ENCODE measurements at regions not wholly inside any gene's neighbourhood (a gene's known extent, or its start where the extent isn't known, plus 50 kb on each side); places are given as distances from the start of the nearest gene placed in this dataset.
"Not testable (repeated sequence)": the region's sequence is repeated elsewhere in the genome, so short reads cannot be mapped to it uniquely, and the experiment has no call there.

DNA sequence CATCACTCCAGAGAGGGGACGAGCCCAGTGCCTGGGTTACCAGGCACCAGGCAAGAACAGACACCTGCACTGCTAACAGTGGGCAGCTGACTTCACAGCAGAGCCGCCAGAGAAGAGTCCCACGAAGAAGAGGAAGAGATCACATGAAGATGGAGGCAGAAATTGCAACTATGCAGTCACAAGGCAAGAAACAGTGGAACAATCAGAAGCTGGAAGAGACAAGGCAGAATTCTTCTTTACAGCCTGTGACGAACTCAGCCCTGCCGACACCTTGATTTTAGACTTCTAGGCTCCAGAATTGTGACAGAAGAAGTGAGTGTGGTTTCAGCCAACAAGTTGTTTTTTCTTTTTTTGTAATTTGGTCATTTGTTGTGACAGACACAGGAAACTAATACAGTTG, 59.2 kb downstream of the IL12A start:
- DNase-seq, result no peak

DNA sequence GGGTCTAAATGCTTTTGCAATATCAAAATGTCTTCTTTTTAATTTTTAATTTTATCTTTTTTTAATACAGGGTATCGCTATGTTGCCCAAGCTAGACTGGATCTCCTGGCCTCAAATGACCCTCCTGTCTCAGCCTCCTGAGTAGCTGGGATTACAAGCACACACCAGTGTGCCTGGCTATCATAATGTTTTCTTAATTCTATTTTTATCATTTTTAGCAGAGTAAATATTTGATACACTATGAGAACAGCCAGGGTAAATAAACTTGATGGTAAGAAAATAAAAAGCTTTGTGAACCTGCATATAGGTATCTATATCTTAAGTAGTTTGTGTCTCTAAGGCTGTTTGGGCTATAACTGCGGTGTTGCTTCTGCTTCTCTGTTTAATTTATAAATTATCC, 60.4 kb downstream of the IL12A start:
- DNase-seq, result no peak

DNA sequence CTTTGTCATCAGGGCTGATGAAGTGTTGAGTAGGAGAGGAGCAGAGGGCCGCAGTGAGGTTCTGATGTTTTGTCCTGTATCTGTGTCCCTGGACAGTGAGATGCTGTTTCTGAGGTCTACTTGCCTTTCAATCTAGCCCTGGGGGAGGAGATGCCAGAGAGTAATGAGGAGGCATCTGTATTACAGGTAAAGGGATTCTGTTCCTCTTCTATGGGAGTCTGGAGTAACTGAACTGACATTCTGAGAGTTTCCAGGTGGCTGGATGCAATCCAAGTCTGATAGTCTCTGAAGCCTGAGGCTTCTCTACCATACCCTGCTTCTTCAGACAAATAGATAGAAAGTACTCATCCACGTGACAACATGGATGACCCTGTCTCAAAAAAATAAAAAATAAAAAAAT, 60.9 kb downstream of the IL12A start:
- DNase-seq, result no peak

DNA sequence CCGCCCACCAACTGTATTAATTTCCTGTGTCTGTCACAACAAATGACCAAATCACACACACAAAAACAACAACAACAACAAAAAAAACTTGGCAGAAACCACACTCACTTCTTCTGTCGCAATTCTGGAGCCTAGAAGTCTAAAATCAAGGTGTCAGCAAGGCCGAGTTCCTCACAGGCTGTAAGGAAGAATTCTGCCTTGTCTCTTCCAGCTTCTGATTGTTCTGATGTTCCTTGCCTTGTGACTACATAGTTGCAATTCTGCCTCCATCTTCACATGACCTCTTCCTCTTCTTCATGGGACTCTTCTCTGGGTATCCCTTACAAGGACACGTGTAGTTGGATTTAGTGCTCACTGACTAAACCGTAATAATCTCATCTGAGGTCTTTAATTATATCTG, 61.4 kb downstream of the IL12A start:
- DNase-seq, result no peak

DNA sequence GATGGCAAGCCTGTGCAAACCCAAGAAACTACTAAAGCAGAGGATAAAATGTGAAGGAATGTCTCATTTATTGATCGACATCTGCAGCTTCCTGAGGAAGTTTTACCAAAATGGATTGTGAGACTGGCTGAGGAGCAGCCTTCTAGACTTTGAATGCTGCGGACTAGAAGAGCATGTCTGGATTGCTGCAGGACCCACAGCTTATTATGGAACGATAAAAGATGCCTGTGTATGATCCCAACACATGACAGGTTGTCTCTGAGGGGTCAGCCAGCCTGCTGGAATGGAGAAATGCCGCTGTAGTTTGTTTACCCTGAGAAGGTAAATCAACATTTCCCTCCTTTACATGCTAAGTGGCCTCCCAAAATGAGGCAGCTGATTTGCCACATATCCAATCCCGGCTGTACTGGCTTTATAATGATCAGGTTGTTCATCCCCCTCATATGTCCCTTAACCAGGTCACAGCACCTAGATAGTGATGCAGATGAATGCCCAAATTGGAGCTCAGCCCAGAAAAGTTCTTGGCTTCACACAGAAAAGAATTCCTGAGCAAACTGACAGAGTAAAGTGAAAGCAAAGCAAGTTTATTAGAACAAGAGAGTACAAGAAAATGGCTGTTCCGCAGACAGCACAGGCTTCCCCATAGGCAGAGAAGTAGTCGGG, 63.9 kb downstream of the IL12A start:
- DNase-seq, result no peak

DNA sequence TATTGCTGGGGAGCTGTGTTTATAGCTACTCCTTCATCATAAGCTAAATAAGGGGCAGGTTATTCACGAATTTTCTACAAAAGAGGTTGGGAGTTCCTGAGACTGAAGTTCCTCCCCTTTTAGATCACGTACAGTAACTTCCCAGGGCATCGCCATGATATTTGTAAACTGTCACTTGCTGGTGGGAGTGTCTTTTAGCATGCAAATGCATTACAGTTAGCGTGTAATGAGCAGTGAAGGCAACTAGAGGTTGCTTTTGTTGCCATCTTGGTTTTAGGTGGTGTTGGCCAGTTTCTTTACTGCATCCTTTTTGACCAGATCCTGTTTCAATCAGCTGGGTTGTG, 64.4 kb downstream of the IL12A start:
- DNase-seq, result no peak

DNA sequence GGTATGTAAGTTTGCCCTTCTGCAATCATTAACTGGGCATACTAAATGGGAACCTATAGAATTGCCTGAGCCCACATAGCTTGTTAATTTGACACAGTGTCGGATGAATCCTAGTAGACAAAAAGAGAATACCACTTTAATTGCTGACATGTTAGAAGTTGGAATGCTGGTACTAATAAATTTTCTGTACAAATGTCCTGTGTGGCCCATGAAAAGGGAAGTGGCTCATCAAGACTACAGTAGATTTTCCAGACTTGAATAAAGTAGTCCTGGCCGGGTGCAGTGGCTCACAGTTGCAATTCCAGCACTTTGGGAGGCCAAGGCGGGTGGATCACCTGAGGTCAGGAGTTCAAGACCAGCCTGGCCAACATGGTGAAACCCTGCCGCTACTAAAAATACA, 66.2 kb downstream of the IL12A start:
- not testable (repeated sequence) for DNase-seq

DNA sequence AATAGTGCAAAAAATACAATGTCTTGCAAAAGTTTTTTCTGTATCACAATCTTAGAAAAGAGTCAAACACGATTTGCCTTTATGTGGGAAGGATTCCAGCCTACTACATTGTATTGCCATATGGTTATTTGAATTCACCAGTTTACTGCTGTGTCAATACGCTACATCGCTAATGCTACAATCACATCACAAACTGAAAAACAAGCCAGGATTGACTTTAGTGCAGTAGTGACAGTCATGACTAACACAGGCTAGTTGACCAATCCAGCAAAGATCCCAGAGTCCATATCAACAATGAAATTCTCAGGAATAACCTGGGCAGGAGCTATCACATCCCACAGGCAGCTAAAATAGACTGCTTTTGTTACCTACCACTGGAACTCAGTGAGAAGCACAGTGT, 67.0 kb downstream of the IL12A start:
- DNase-seq, result no peak

DNA sequence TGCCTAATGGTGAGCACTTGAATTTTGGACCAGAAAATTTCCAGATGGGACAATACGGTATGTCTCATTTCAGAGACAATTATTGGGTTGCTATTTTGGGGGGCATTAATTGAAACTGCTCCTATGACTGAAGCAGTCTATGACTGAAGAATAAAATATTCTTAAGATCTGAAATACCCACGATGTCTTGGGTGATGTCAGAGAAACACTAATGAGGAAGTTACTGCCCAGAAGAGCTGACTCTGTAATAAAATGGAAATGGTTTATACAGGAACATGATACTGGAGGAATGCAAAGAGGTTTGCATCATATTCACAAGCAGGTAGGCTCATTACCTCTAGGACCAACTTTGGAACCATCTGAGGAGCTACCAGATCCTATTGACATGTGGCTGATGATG, 68.7 kb downstream of the IL12A start:
- DNase-seq, result no peak

DNA sequence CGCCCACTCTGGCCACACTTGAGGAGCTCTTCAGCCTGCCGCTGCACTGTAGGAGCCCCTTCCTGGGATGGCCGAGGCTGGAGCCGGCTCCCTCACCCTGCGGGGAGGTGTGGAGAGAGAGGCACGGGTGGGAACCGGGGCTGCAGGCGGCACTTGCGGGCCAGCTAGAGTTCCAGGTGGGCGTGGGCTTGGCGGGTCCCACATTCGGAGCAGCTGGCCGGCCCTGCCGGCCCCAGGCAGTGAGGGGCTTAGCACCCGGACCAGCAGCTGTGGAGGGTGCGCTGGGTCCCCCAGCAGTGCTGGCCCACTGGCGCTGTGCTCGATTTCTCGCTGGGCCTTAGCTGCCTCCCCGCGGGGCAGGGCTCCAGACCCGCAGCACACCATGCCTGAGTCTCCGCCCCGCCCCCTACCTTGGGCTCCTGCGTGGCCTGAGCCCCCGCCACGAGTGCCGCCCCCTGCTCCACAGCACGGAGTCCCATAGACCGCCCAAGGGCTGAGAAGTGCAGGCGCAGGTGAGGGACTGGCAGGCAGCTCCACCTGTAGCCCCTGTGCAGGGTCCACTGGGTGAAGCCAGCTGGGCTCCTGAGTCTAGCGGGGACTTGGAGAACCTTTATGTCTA, 71.9 kb downstream of the IL12A start:
- no peak for DNase-seq

DNA sequence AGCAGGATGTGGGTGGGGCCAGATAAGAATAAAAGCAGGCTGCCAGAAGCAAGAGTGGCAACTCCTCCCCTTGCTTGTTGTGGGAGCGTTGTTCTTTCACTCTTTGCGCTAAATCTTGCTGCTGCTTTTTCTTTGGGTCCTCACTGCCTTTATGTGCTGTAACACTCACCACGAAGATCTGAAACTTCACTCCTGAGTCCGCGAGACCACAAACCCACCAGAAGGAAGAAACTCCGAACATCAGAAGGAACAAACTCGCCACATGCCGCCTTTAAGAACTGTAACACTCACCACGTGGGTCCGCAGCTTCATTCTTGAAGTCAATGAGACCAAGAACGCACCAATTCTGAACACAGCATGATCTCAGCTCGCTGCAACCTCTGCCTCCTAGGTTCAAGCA, 72.9 kb downstream of the IL12A start:
- DNase-seq, result no peak

DNA sequence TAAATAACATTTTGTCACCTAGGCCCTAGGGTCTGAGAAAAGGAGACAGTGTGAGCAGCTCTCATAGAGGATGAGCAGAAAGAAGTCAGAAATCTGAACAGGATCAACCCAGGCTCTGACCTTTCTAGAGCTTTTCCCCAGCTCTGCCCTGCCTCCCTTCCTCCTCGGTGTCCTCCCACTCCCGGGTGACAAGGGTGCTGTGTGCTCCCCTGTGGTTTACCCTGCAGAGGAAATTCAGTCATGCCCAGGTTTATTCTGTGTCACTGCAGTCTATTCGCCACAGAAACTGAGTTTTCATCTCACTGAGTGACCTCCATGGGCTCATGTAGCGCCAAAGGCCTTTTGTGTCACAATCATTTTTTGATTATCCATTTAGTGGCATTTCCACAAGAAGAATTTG, 76.6 kb downstream of the IL12A start:
- DNase-seq, result no peak

DNA sequence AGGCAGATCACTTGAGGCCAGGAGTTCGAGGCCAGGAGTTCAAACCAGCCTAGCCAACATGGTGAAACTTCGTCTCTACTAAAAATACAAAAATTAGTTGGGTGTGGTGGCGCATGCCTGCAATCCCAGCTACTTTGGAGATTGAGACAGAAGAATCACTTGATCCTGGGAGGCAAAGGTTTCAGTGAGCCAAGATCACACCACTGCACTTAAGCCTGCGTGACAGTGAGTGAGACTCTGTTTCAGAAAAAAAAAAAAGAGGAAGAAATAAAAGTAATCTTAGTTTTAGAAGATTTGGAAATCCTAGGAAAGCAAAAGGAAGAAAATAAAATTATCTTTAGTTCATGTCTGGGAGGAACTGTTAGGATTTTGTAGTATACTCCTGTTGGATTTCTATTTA, 77.2 kb downstream of the IL12A start:
- DNase-seq, result no peak

DNA sequence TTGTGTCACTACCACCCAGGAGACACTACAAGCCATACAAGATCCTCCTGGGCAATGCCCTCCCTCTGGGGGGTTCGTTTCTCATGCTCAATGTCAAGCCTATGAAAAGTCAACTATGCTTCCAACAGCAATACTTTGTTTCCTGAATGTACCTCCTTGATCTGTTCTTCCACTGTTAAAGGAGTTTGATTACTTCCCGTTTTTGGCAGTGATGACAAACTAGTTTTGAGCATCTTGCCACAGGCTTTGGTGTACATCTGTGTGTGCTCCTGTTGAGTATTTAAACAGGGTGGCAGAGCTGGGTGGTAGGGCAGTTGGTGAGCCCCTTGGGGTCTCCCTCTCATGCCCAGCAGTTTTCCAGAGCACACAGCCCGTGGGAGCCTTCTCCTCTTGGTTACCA, 81.4 kb downstream of the IL12A start:
- DNase-seq, result no peak

DNA sequence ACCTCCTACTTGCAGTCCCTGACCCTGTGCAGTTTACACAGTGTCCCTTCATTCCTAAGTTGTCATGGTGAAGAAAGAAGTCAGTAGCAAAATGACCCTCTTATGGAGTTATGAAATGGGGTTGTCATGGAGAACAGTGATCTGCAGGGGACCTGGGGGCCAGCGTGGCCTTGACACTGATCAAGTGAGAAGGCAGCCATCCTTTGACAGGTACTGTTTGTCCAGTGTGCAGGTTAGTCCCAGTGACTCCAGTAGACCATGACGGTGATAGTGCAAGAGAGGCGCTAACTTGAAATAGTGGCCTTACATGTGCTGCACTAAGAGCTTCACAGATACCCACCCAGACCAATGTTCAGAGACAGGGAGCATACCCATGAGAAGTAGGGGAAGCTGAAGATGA, 87.9 kb downstream of the IL12A start:
- DNase-seq, result no peak

DNA sequence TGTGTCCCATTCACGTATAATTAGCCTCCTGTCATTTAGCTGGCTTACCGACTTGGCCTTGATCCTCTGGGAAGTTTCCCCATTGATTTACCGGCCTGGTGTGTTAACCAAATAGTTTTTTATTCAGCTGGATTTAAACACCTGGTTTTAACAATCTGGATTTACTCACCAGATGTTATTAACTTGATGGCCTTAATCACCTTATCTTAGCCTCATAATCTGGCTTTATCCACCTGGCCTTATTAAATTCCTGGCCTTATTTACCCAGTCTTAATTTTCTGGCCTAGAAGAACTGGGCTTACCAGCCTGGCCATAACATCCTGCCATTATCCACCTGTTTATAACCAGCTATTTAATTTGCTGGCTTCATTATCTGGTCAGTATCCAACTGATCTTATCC, 89.9 kb downstream of the IL12A start:
- peak; percentile 54 to 80 for DNase-seq

DNA sequence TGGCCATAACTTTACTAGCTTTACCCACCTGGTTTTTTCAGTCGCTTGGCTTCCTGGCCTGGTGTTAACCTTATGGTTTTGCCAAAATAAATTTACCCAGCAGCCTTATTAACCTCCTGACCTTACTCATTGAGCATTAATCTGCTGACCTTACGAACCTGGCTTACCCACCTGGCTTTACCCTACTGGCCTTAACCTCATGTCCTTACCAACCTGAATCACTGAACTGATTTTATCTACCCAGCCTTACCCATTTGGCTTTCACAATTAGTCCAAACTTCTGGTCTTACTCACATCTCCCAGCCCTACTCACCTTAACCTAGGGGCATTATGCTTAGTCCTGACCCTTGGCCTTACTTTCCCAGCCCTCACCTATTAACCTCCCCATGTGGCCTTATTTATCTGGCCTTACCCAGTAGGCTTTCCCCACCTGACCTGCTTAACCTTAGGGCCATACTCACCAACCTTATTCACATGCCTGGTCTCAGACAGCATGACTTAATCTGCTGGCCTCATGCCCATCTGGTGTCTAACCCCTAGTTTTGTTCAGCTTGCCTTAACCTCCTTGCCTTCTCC, 93.4 kb downstream of the IL12A start:
- DNase-seq, result no peak

DNA sequence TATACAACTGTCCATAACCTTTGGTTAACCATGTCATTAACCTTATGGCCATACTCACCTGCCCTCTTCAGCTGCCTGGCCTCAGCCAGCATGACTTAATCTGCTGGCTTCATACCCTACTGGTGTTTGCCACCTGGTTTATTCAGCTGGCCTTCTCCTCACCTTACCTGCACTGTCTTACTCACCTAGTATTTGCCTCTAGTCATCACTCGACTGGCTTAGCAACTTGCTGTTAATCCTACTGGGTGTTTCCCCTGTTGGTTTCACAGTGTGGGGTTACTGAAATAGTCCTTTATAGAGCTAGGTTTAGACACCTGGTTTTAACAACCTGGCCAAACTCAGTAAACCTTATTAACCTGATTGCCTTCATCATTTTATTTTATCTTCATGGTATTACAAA, 96.4 kb downstream of the IL12A start:
- no peak for DNase-seq

DNA sequence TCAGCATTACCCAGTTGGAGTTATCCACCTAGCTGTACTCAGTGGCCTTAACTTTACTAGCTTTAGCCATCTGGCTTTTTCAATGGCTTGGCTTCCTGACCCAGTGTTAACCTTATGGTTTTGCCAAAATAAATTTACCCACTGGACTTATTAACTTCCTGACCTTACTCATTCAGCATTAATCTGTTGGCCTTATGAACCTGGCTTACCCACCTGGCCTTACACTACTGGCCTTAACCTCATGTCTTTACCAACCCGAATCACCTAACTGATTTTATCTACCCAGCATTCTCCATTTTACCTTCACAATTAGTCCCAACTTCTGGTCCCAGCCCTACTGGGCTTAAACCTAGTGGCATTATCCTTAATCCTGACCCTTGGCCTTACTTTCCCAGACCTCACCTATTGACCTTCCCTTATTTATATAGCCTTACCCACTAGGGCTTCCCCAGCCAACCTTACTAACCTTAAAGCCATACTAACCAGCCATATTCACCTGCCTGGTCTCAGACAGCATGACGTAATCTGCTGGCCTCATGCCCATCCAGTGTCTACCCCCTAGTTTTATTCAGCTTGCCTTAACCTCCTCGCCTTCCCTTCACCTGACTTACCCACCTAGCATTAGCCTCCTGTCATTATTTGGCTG, 100.0 kb downstream of the IL12A start:
- no peak for DNase-seq

DNA sequence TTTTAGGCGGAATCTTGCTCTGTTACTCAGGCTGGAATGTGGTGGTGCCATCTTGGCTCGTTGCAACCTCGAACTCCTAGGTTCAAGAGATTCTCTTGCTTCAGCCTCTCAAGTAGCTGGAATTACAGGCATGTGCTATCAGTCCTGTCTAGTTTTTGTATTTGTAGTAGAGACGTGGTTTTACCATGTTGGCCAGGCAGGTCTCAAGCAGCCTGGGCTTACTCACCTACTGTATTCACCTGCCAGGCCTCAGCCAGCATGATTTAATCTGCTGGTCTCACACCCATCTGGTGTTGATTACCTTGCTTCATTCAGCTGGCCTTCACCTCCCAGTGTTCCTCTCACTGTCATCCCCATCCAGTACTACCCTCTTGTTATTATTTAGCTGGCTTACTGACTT, 102.0 kb downstream of the IL12A start:
- no peak for DNase-seq

DNA sequence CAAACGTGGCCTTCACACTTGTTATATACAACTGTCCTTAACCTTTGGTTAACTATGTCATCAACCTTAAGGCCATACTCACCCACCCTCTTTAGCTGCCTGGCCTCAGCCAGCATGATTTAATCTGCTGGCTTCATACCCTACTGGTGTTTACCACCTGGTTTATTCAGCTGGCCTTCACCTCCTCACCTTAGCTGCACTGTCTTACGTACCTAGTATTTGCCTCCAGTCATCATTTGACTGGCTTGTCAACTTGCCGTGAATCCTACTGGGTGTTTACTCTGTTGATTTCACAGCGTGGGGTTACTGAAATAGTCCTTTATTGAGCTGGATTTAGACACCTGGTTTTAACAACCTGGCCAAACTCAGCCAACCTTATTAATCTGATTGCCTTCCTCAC, 102.8 kb downstream of the IL12A start:
- no peak for DNase-seq

DNA sequence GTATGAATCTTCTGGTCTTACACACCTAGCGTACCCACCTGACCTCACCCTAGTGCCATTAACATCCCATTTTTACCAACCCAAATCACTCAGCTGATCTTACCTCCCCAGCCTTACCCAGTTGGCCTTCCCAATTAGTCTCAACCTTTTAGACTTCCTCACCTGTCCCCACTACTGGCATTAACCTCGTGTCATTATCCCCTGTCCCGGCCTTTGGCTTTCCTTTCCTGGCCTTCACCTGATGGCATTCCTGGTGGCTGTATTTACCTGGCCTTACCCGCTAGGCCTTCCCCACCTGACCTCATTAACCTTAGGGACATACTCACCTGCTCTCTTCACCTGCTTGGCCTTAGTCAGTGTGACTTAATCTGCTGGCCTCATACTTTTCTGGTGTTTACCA, 104.1 kb downstream of the IL12A start:
- DNase-seq, result no peak

DNA sequence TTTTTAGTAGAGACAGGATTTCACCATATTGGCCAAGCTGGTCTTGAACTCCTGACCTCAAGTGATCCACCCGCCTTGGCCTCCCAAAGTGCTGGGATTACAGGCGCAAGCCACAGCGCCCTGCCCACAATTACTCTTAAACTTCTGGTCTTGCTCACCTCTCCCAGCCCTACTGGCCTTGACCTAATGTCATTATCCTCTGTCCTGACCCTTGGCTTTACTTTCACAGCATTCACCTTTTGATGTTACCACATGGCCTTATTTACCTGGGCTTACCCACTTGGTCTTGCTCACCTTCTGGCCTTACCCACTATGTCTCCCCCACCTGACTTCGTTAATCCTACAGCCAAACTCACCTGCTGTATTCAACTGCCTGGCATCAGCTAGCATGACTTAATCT, 105.9 kb downstream of the IL12A start:
- DNase-seq, result no peak

DNA sequence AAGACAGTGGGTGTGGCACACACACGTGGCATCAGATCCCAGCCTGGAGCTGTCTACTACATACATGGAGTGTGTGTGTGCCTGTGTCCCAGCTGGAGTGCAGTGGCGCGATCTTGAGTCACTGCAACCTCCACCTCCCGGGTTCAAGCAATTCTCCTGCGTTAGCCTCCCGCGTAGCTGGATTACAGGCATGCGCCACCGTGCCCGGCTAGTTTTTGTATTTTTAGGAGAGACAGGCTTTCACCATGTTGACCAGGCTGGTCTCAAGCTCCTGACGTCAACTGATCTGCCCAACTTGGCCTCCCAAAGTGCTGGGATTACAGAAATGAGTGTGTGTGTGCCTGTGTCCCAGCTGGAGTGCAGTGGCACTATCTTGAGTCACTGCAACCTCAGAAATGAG, 108.8 kb downstream of the IL12A start:
- no peak for DNase-seq

All from NCI-H524 (cell line).